Natural killer cell (primary cell): ENCODE measurements at regions not wholly inside any gene's neighbourhood (a gene's known extent, or its start where the extent isn't known, plus 50 kb on each side); places are given as distances from the start of the nearest gene placed in this dataset.

Experiments used
- ATAC-seq, 3 donors: fragments of 150-1000 bp in 2 of 3; fragments of 200-7000 bp in 1 of 3; cut with Tn5 transposase; 1 replicate in 1 of 3; 2 replicates in 2 of 3; pipeline ENCODE4 v1.10.0; 2021; ENCODE audit warnings: mild to moderate bottlenecking in 2 of 3, moderate library complexity in 2 of 3
- DNase-seq, 2 donors: peaks; one replicate each; pipeline versions ENCODE4 v3.0.0 to v3.0.0-alpha.2; 2013 to 2021; ENCODE audit warnings: mixed read lengths in 1 of 2
- H3K27ac ChIP-seq: one replicate; pipeline ENCODE4 v1.5.1; 2013; ENCODE audit warnings: mild to moderate bottlenecking, low read length
- H3K27me3 ChIP-seq: one replicate; pipeline ENCODE4 v1.6.1; 2013; ENCODE audit warnings: low read length; ENCODE audit not compliant: control insufficient read depth, insufficient read depth
- H3K36me3 ChIP-seq: one replicate; pipeline ENCODE4 v1.6.1; 2013; ENCODE audit warnings: low read length; ENCODE audit not compliant: control insufficient read depth, insufficient read depth
- H3K4me1 ChIP-seq: one replicate; pipeline ENCODE4 v1.6.1; 2013; ENCODE audit warnings: low read length; ENCODE audit not compliant: control insufficient read depth, insufficient read depth
- H3K4me3 ChIP-seq: one replicate; pipeline ENCODE4 v1.5.1; 2013; ENCODE audit warnings: low read length
- H3K9me3 ChIP-seq: one replicate; pipeline ENCODE4 v1.6.1; 2013; ENCODE audit warnings: low read length; ENCODE audit not compliant: control insufficient read depth, insufficient read depth
- H3K27ac Mint-ChIP-seq, 2 donors: one replicate each; pipeline ENCODE4 v1.8.0; 2022; ENCODE audit warnings: mild to moderate bottlenecking in 2 of 2, mixed read lengths in 2 of 2, moderate library complexity in 1 of 2
- H3K27me3 Mint-ChIP-seq, 2 donors: one replicate each; pipeline ENCODE4 v1.8.0; 2022; ENCODE audit warnings: low read depth in 2 of 2, mixed read lengths in 2 of 2
- H3K36me3 Mint-ChIP-seq: one replicate; pipeline ENCODE4 v1.8.0; 2022; ENCODE audit warnings: mixed read lengths
- H3K4me1 Mint-ChIP-seq, 2 donors: one replicate each; pipeline ENCODE4 v1.8.0; 2022; ENCODE audit warnings: mixed read lengths in 2 of 2
- H3K4me3 Mint-ChIP-seq: one replicate; pipeline ENCODE4 v1.8.0; 2022; ENCODE audit warnings: mild to moderate bottlenecking, moderate library complexity, mixed read lengths
- H3K9me3 Mint-ChIP-seq, 2 donors: one replicate each; pipeline ENCODE4 v1.8.0; 2022; ENCODE audit warnings: mixed read lengths in 2 of 2
- WGBS: methylation state at CpG from one replicate; pipeline ENCODE4 v1.1.7; 2013; ENCODE audit warnings: missing lambda C conversion rate; ENCODE audit not compliant: insufficient coverage; 5-methylcytosine and 5-hydroxymethylcytosine counted together
- intact Hi-C: fragments of 100-400 bp; cut with micrococcal nuclease; formaldehyde crosslinking; loops from one replicate; pipeline ENCODE4 v1.14.2; 2022
- TF ChIP-seq, protein P1 (sequence below): fragments of 200-600 bp; IDR thresholded peaks from one replicate; pipeline ENCODE4 v1.8.0; 2022; ENCODE audit warnings: antibody characterized with exemption

DNA sequence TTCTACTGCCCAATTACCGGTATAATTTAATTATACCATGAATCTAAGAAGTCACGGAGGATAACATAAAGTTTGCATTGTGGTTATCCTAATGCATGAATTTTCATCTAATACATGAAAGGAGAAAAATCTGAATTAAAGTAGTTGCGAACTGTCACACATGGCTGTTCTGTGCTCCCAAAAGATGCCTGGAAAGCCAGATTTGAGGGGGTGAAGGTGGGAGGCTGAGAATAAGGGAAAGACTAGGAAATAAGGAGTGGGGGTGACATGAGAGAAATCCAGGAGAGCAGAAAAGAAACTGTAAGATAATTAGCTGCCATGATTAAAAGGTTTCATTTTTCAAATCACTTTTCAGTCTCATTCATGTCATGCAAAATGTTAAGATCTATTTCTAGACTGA is 1582.7 kb downstream of the STIM2 start:
- TF ChIP-seq, protein P1, sequence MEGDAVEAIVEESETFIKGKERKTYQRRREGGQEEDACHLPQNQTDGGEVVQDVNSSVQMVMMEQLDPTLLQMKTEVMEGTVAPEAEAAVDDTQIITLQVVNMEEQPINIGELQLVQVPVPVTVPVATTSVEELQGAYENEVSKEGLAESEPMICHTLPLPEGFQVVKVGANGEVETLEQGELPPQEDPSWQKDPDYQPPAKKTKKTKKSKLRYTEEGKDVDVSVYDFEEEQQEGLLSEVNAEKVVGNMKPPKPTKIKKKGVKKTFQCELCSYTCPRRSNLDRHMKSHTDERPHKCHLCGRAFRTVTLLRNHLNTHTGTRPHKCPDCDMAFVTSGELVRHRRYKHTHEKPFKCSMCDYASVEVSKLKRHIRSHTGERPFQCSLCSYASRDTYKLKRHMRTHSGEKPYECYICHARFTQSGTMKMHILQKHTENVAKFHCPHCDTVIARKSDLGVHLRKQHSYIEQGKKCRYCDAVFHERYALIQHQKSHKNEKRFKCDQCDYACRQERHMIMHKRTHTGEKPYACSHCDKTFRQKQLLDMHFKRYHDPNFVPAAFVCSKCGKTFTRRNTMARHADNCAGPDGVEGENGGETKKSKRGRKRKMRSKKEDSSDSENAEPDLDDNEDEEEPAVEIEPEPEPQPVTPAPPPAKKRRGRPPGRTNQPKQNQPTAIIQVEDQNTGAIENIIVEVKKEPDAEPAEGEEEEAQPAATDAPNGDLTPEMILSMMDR = no peak
- Histone ChIP-seq H3K4me3 (no peak overlapping the region), H3K9me3 (no peaks in the 10 kb centered on the region), H3K36me3 (no peaks in the 10 kb centered on the region), H3K27ac (no peak overlapping the region), H3K27me3 (no peaks in the 10 kb centered on the region), H3K4me1 (no peaks in the 10 kb centered on the region)
- ATAC-seq (no peak), DNase-seq (no peak)
- peaks cover 5% of the 10 kb centered on the region for H3K36me3 Mint-ChIP-seq
- H3K27ac Mint-ChIP-seq = no peak overlapping the region
- intact Hi-C loops = no loop called here
- peaks cover 15 to 22% of the 10 kb centered on the region in 2 donors for H3K9me3 Mint-ChIP-seq
- H3K27me3 Mint-ChIP-seq = no peaks in the 10 kb centered on the region
- 100% methylated on average over 1 of the region's 3 CpGs for WGBS
- no peak overlapping the region for H3K4me3 Mint-ChIP-seq
- H3K4me1 Mint-ChIP-seq = no peaks in the 10 kb centered on the region

DNA sequence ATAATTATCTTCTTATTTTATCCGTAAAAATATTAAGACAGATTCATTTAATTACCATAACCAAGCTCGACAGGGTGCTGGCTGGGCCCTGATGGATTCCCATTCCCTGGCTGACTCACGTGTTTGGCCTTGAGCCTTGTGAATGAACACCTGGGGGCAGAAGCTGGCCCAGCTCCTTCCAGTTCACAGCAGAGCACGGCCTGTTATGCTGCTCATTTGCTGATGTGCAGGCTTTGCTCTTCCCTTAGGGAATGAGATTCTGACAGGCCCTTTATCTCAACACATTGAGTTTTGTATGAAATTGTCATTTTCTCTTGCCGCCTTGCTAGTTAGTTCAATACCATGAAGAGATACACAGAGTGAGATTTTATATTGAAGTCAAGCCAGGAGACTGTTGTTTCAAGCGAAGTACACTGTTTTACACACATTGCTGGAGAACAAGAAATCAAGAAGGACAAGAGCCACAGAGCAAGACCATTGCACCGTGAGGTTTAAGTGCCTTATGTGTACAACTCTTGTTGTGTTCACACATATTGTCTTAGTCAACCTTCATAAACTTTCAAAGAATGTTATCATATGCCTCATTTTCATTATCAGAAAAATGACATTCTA is 1583.3 kb downstream of the STIM2 start:
- no peak overlapping the region for H3K27ac Mint-ChIP-seq
- intact Hi-C loops = no loop called here
- no peaks in the 10 kb centered on the region for H3K27me3 Mint-ChIP-seq
- no peak overlapping the region for H3K4me3 Mint-ChIP-seq
- ATAC-seq = no peak
- Histone ChIP-seq H3K27me3 (no peaks in the 10 kb centered on the region), H3K27ac (no peak overlapping the region), H3K4me3 (no peak overlapping the region), H3K9me3 (no peaks in the 10 kb centered on the region), H3K4me1 (no peaks in the 10 kb centered on the region), H3K36me3 (no peaks in the 10 kb centered on the region)
- TF ChIP-seq, protein P1 = no peak
- no peak for DNase-seq
- H3K4me1 Mint-ChIP-seq = no peaks in the 10 kb centered on the region
- peaks cover 5% of the 10 kb centered on the region for H3K36me3 Mint-ChIP-seq
- WGBS = 81% methylated on average over 7 of the region's 7 CpGs
- H3K9me3 Mint-ChIP-seq = peaks cover 13 to 19% of the 10 kb centered on the region in 2 donors

DNA sequence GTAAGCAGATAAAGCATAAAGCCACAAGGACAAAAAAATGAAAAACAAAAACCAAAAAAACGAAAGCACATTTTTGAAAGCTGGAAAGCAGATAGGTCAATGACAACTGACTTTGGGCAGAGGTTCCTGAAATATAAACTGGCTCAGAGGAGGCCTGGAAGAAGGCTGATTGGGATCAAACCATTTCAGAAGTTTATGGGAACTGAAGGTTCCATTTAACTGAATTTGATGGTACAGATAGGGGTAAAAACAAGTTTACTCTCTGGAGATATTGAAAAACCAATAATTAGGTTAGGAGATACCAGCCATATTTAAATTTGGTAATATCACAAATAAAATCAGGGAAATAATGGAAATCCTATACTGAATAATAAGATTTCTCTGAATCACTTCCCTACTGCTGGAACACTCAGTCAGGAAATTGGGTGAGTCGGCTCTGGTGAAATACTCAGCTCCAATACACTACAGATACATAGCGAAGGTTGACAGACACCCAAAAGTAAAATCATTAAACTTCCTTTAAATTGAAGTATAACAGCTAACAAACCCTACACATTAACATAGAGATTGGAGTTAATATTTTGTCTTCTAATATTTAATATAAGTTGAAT is 1584.3 kb downstream of the STIM2 start:
- DNase-seq (no peak), ATAC-seq (no peak)
- Histone ChIP-seq H3K4me1 (no peaks in the 10 kb centered on the region), H3K27ac (no peak overlapping the region), H3K4me3 (no peak overlapping the region), H3K36me3 (no peaks in the 10 kb centered on the region), H3K9me3 (no peaks in the 10 kb centered on the region), H3K27me3 (no peaks in the 10 kb centered on the region)
- TF ChIP-seq, protein P1 = no peak
- H3K4me1 Mint-ChIP-seq = no peaks in the 10 kb centered on the region
- H3K27ac Mint-ChIP-seq = no peak overlapping the region
- H3K27me3 Mint-ChIP-seq = no peaks in the 10 kb centered on the region
- intact Hi-C loops = no loop called here
- WGBS = 76% methylated on average over 3 of the region's 3 CpGs
- H3K4me3 Mint-ChIP-seq = no peak overlapping the region
- H3K9me3 Mint-ChIP-seq = peaks cover 15 to 21% of the 10 kb centered on the region in 2 donors
- peaks cover 5% of the 10 kb centered on the region for H3K36me3 Mint-ChIP-seq

DNA sequence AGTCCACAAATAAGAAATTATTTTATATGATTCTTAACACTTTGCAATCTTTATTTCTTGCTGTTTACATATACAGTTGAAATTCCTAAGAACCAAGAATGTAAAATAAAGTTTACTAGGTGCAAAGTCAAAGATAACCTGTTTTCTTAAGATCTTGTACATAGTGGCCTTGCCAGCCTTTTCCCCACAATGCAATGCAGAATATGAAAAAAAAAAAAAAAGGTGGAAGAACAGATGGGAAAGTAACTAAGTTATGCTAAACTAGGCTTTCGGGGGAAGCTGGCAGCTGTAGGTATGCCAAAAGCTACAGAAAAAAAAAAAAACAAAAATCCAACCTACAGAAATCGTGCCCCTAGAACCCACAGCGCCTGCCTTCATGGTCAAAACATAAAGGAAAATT is 1588.4 kb downstream of the STIM2 start:
- WGBS = 76% methylated on average over 3 of the region's 3 CpGs
- DNase-seq (no peak), ATAC-seq (no peak)
- no peak overlapping the region for H3K4me3 Mint-ChIP-seq
- H3K27me3 Mint-ChIP-seq = no peaks in the 10 kb centered on the region
- no peak overlapping the region for H3K27ac ChIP-seq
- no peaks in the 10 kb centered on the region for H3K4me1 ChIP-seq
- intact Hi-C loops = no loop called here
- TF ChIP-seq, protein P1 = no peak
- no peaks in the 10 kb centered on the region for H3K36me3 ChIP-seq
- H3K27me3 ChIP-seq = no peaks in the 10 kb centered on the region
- H3K36me3 Mint-ChIP-seq = no peaks in the 10 kb centered on the region
- H3K4me1 Mint-ChIP-seq = no peaks in the 10 kb centered on the region
- H3K9me3 ChIP-seq = no peaks in the 10 kb centered on the region
- no peak overlapping the region for H3K4me3 ChIP-seq
- peaks cover 11 to 16% of the 10 kb centered on the region in 2 donors for H3K9me3 Mint-ChIP-seq
- H3K27ac Mint-ChIP-seq = no peak overlapping the region
